CD4-positive, alpha-beta T cell (primary cell): ENCODE measurements at regions not wholly inside any gene's neighbourhood (a gene's known extent, or its start where the extent isn't known, plus 50 kb on each side); places are given as distances from the start of the nearest gene placed in this dataset.

Experiments used
- ATAC-seq: fragments of 200-7000 bp; cut with Tn5 transposase; one replicate; pipeline ENCODE4 v1.10.0; 2022; ENCODE audit warnings: mild to moderate bottlenecking; ENCODE audit not compliant: poor library complexity
- CTCF ChIA-PET: fragments of 350-600 bp; sonication (Branson Sonifier 250); formaldehyde crosslinking; loops from one replicate; lab custom pipeline; 2021; ENCODE audit warnings: antibody characterized with exemption, inconsistent platforms; lab: Charles Lee
- POLR2A ChIA-PET: fragments of 350-600 bp; sonication (Branson Sonifier 250); formaldehyde crosslinking; loops from one replicate; lab custom pipeline; 2021; ENCODE audit warnings: antibody characterized with exemption, inconsistent platforms; lab: Charles Lee
- DNase-seq, 14 experiments: peaks; one replicate each; pipeline ENCODE4 v3.0.0-alpha.2; 2013 to 2020; ENCODE audit warnings: mixed read lengths in 2 of 14
- H3K27ac ChIP-seq, 2 donors: one replicate each; pipeline versions ENCODE4 v1.5.1 to v1.7.0; 2013; ENCODE audit warnings: low read length in 2 of 2, low read depth in 1 of 2, mild to moderate bottlenecking in 1 of 2
- H3K27me3 ChIP-seq, 2 experiments: 1 replicate in 1 of 2; 2 replicates in 1 of 2; pipeline versions ENCODE4 v1.6.1 to v1.7.0; 2013; ENCODE audit warnings: low read length in 2 of 2, control low read depth in 1 of 2, mild to moderate bottlenecking in 1 of 2, moderate library complexity in 1 of 2; ENCODE audit not compliant: insufficient read depth in 2 of 2, control insufficient read depth in 1 of 2
- H3K36me3 ChIP-seq: one replicate; pipeline ENCODE4 v1.6.1; 2013; ENCODE audit warnings: low read length, control low read depth; ENCODE audit not compliant: insufficient read depth
- H3K4me1 ChIP-seq: one replicate; pipeline ENCODE4 v1.6.1; 2013; ENCODE audit warnings: low read length, control low read depth; ENCODE audit not compliant: insufficient read depth
- H3K4me3 ChIP-seq: one replicate; pipeline ENCODE4 v1.5.1; 2013; ENCODE audit warnings: mild to moderate bottlenecking, low read length, moderate library complexity
- H3K9me3 ChIP-seq, 2 experiments: 1 replicate in 1 of 2; 2 replicates in 1 of 2; pipeline versions ENCODE4 v1.6.1 to v1.7.0; 2013; ENCODE audit warnings: low read length in 2 of 2, mild to moderate bottlenecking in 2 of 2, control low read depth in 1 of 2, moderate library complexity in 1 of 2; ENCODE audit not compliant: control insufficient read depth in 1 of 2, insufficient read depth in 1 of 2
- H3K27ac Mint-ChIP-seq: one replicate; pipeline ENCODE4 v1.8.0; 2020; ENCODE audit warnings: mixed read lengths
- H3K27me3 Mint-ChIP-seq: one replicate; pipeline ENCODE4 v1.8.0; 2021; ENCODE audit warnings: mixed read lengths
- H3K36me3 Mint-ChIP-seq: one replicate; pipeline ENCODE4 v1.8.0; 2021; ENCODE audit warnings: low read depth, mixed read lengths
- H3K4me1 Mint-ChIP-seq: one replicate; pipeline ENCODE4 v1.8.0; 2021; ENCODE audit warnings: low read depth, mixed read lengths
- H3K4me3 Mint-ChIP-seq: one replicate; pipeline ENCODE4 v1.8.0; 2020; ENCODE audit warnings: mild to moderate bottlenecking, mixed read lengths
- H3K9me3 Mint-ChIP-seq: one replicate; pipeline ENCODE4 v1.8.0; 2020; ENCODE audit warnings: mixed read lengths
- intact Hi-C, 2 experiments: fragments of 100-400 bp; cut with DNase I in 1 of 2; cut with micrococcal nuclease in 1 of 2; formaldehyde crosslinking; loops; one replicate each; pipeline versions ENCODE4 v1.15.1 to v1.9.0; 2023 to 2025; cut with DNase I, micrococcal nuclease
- TF ChIP-seq, protein P1 (sequence below): fragments of 200-600 bp; IDR thresholded peaks from one replicate; pipeline ENCODE4 v1.8.0; 2022; ENCODE audit warnings: antibody characterized with exemption, mild to moderate bottlenecking

DNA sequence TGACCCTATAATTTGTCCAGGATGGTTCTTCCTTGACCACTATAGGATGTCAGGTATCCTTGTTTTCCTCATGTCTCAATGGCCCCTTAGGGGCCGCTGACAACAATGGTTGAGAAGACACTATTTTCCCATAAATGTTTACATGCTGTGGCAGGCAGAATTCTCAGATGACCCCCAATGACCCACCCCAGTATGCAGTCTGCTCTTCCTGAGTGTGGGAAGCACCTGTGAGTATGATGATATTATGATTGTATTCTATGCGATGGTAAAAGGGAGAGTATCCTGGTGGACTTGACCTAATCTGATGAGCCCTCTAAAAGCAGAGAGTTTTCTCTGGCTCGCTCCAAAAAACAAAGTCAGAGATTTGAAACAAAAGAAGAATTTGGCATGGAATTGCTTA, 123.1 kb upstream of the DLX2 start:
- no peaks in the 10 kb centered on the region for H3K9me3 ChIP-seq
- no peaks in the 10 kb centered on the region for H3K27me3 ChIP-seq
- Mint-ChIP-seq H3K9me3 (no peaks in the 10 kb centered on the region), H3K36me3 (no peaks in the 10 kb centered on the region), H3K27ac (no peak overlapping the region), H3K27me3 (no peaks in the 10 kb centered on the region), H3K4me1 (peaks cover 22% of the 10 kb centered on the region), H3K4me3 (no peak overlapping the region)
- no peak for ATAC-seq
- no peak overlapping the region for H3K4me3 ChIP-seq
- ChIA-PET CTCF (interaction anchor here (1.2 kb wide), 2 partner anchors 32 to 236 kb away, joined by 3 to 8 read pairs; no protein-coding TSS in a partner anchor), POLR2A (no interaction called here)
- H3K4me1 ChIP-seq = peaks cover 53% of the 10 kb centered on the region
- intact Hi-C loops = no loop called here
- TF ChIP-seq, protein P1, sequence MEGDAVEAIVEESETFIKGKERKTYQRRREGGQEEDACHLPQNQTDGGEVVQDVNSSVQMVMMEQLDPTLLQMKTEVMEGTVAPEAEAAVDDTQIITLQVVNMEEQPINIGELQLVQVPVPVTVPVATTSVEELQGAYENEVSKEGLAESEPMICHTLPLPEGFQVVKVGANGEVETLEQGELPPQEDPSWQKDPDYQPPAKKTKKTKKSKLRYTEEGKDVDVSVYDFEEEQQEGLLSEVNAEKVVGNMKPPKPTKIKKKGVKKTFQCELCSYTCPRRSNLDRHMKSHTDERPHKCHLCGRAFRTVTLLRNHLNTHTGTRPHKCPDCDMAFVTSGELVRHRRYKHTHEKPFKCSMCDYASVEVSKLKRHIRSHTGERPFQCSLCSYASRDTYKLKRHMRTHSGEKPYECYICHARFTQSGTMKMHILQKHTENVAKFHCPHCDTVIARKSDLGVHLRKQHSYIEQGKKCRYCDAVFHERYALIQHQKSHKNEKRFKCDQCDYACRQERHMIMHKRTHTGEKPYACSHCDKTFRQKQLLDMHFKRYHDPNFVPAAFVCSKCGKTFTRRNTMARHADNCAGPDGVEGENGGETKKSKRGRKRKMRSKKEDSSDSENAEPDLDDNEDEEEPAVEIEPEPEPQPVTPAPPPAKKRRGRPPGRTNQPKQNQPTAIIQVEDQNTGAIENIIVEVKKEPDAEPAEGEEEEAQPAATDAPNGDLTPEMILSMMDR = no peak
- DNase-seq = no peak
- H3K36me3 ChIP-seq = no peaks in the 10 kb centered on the region
- H3K27ac ChIP-seq = no peak overlapping the region

DNA sequence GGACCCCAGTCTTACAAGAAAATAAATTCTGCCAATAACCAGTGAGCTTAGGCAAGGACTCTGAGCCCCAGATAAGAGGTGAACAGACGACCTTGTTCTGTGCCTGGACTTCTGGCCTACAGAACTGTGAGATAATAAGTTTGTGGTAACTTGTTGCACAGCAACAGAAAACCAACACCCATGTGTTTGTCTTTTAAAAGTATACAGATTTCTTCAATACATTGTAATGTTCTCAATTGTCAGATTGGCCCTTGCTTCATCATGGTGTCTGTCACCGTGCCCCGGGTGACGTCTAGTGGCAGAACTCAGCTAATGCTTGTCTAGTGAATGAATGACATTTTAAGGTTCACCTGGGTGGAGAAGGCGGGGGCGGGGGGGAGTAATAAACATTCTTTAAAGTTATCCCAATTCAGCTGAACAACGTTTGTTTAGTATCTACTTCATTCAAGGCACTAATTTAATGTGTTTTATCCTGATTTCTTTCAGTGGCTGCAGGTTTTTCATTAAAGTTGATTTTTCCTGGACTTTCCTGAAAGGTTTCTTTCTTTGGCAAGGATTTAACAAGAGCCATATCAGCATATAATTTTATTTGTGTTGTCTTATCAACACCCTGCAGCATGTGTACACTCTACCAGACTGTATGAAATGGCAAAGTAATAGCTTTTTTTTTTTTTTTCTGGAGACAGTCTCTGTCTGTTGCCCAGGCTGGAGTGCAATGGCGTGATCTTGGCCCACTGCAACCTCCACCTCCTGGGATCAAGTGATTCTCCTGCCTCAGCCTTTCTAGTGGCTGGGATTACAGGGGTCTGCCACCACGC, 123.8 kb upstream of the DLX2 start:
- DNase-seq = peak in 10 of 14 experiments; percentile 7 to 65 (median 41)
- Histone ChIP-seq H3K27ac (no peak overlapping the region), H3K4me3 (no peak overlapping the region), H3K36me3 (no peaks in the 10 kb centered on the region), H3K4me1 (peaks cover 47% of the 10 kb centered on the region), H3K9me3 (no peaks in the 10 kb centered on the region), H3K27me3 (no peaks in the 10 kb centered on the region)
- intact Hi-C loops = no loop called here
- TF ChIP-seq, protein P1 = no peak
- Mint-ChIP-seq H3K9me3 (no peaks in the 10 kb centered on the region), H3K27me3 (no peaks in the 10 kb centered on the region), H3K36me3 (no peaks in the 10 kb centered on the region), H3K4me1 (peaks cover 22% of the 10 kb centered on the region), H3K27ac (no peak overlapping the region), H3K4me3 (no peak overlapping the region)
- no peak for ATAC-seq
- CTCF ChIA-PET = interaction anchor here (1.0 to 1.2 kb wide), 3 partner anchors 9 to 235 kb away, joined by 3 to 8 read pairs (median 4); no protein-coding TSS in a partner anchor
- POLR2A ChIA-PET = no interaction called here

DNA sequence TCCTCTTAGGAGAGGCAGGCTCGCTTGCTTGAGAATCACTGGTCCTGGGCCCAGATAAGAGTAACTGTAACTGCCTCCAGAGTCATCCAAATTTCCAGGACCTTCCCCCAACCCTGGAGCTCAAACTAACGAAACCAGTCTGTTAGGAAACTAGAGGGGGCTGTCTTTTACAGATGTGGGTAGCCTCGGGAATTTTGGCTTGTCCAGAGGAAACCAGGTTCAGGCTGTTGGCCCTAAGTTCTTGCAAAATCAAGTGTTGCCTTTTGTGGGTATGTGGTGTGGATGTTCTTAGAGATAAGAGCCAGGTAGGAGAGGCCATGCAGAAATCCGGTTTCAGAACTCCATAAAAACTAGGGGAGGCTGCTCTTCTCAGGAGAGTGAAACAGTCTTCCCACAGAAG, 125.0 kb upstream of the DLX2 start:
- peaks cover 21% of the 10 kb centered on the region for H3K4me1 Mint-ChIP-seq
- intact Hi-C loops = no loop called here
- DNase-seq (no peak), ATAC-seq (no peak)
- H3K4me1 ChIP-seq = peaks cover 41% of the 10 kb centered on the region
- no peaks in the 10 kb centered on the region for H3K27me3 ChIP-seq
- no peak overlapping the region for H3K27ac ChIP-seq
- H3K36me3 Mint-ChIP-seq = no peaks in the 10 kb centered on the region
- ChIA-PET CTCF (interaction anchor here (1.0 kb wide), 1 partner anchor 234 kb away, joined by 4 read pairs; no protein-coding TSS in a partner anchor), POLR2A (no interaction called here)
- H3K27ac Mint-ChIP-seq = no peak overlapping the region
- TF ChIP-seq, protein P1 = no peak
- no peaks in the 10 kb centered on the region for H3K27me3 Mint-ChIP-seq
- H3K36me3 ChIP-seq = no peaks in the 10 kb centered on the region
- no peaks in the 10 kb centered on the region for H3K9me3 Mint-ChIP-seq
- no peak overlapping the region for H3K4me3 Mint-ChIP-seq
- H3K9me3 ChIP-seq = no peaks in the 10 kb centered on the region
- no peak overlapping the region for H3K4me3 ChIP-seq
